ENCODE measurements at regions not wholly inside any gene's neighbourhood (a gene's known extent, or its start where the extent isn't known, plus 50 kb on each side); places are given as distances from the start of the nearest gene placed in this dataset.
"Not testable (repeated sequence)": the region's sequence is repeated elsewhere in the genome, so short reads cannot be mapped to it uniquely, and the experiment has no call there.

- DNase-seq, result no peak
Observed at GRCh38 chr7:12007576-12007975, 175.6 kb upstream of the THSD7A start.

GRCh38 chr7:12013983-12014382, 182.0 kb upstream of the THSD7A start:
- no peak for DNase-seq

GRCh38 chr7:12016439-12016838, 184.4 kb upstream of the THSD7A start:
- DNase-seq, result no peak

GRCh38 chr7:12017046-12017445, 185.0 kb upstream of the THSD7A start:
- no peak for DNase-seq

GRCh38 chr7:12022011-12022410, 189.1 kb upstream of the TMEM106B start:
- not testable (repeated sequence) for DNase-seq

GRCh38 chr7:12025246-12025645, 185.8 kb upstream of the TMEM106B start:
- DNase-seq, result no peak

- no peak for DNase-seq
Observed at GRCh38 chr7:12028508-12028907, 182.6 kb upstream of the TMEM106B start.

GRCh38 chr7:12030116-12030515, 181.0 kb upstream of the TMEM106B start:
- no peak for DNase-seq

GRCh38 chr7:12031186-12031585, 179.9 kb upstream of the TMEM106B start:
- no peak for DNase-seq

- DNase-seq, result no peak
Observed at GRCh38 chr7:12031638-12032037, 179.5 kb upstream of the TMEM106B start.

- DNase-seq, result no peak
Observed at GRCh38 chr7:12032146-12032545, 178.9 kb upstream of the TMEM106B start.

GRCh38 chr7:12043457-12043856, 167.6 kb upstream of the TMEM106B start:
- not testable (repeated sequence) for DNase-seq

- DNase-seq, result no peak
Observed at GRCh38 chr7:12052211-12052610, 158.9 kb upstream of the TMEM106B start.

- DNase-seq, result no peak
Observed at GRCh38 chr7:12053561-12053960, 157.5 kb upstream of the TMEM106B start.

- DNase-seq, result no peak
Observed at GRCh38 chr7:12054830-12055229, 156.3 kb upstream of the TMEM106B start.

- no peak for DNase-seq
Observed at GRCh38 chr7:12056381-12056780, 154.7 kb upstream of the TMEM106B start.

- no peak for DNase-seq
Observed at GRCh38 chr7:12056977-12057376, 154.1 kb upstream of the TMEM106B start.

- DNase-seq, result peak; percentile 7
Observed at GRCh38 chr7:12062062-12062461, 149.0 kb upstream of the TMEM106B start.

GRCh38 chr7:12064586-12065127, 146.4 kb upstream of the TMEM106B start:
- DNase-seq, result no peak

GRCh38 chr7:12066004-12066403, 145.1 kb upstream of the TMEM106B start:
- no peak for DNase-seq

- peak; percentile 5 for DNase-seq
Observed at GRCh38 chr7:12066521-12066920, 144.6 kb upstream of the TMEM106B start.

- peak; percentile 65 for DNase-seq
Observed at GRCh38 chr7:12067156-12067831, 143.8 kb upstream of the TMEM106B start.

GRCh38 chr7:12069757-12070156, 141.3 kb upstream of the TMEM106B start:
- no peak for DNase-seq

- DNase-seq, result no peak
Observed at GRCh38 chr7:12074889-12075288, 136.2 kb upstream of the TMEM106B start.

GRCh38 chr7:12080006-12080405, 131.1 kb upstream of the TMEM106B start:
- no peak for DNase-seq

Measured in CD4-positive, alpha-beta T cell treated with Interleukin-4 for 4 hours (primary cell).